ENCODE measurements at regions not wholly inside any gene's neighbourhood (a gene's known extent, or its start where the extent isn't known, plus 50 kb on each side); places are given as distances from the start of the nearest gene placed in this dataset.

- TF ChIP-seq, protein P1, sequence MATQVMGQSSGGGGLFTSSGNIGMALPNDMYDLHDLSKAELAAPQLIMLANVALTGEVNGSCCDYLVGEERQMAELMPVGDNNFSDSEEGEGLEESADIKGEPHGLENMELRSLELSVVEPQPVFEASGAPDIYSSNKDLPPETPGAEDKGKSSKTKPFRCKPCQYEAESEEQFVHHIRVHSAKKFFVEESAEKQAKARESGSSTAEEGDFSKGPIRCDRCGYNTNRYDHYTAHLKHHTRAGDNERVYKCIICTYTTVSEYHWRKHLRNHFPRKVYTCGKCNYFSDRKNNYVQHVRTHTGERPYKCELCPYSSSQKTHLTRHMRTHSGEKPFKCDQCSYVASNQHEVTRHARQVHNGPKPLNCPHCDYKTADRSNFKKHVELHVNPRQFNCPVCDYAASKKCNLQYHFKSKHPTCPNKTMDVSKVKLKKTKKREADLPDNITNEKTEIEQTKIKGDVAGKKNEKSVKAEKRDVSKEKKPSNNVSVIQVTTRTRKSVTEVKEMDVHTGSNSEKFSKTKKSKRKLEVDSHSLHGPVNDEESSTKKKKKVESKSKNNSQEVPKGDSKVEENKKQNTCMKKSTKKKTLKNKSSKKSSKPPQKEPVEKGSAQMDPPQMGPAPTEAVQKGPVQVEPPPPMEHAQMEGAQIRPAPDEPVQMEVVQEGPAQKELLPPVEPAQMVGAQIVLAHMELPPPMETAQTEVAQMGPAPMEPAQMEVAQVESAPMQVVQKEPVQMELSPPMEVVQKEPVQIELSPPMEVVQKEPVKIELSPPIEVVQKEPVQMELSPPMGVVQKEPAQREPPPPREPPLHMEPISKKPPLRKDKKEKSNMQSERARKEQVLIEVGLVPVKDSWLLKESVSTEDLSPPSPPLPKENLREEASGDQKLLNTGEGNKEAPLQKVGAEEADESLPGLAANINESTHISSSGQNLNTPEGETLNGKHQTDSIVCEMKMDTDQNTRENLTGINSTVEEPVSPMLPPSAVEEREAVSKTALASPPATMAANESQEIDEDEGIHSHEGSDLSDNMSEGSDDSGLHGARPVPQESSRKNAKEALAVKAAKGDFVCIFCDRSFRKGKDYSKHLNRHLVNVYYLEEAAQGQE (IDR thresholded peaks at IDR 0.05; ENCODE audit: insufficient read depth in 1 of 2, low read depth in 2 of 2, low read length in 1 of 2): no peak
- TF ChIP-seq, protein P2, sequence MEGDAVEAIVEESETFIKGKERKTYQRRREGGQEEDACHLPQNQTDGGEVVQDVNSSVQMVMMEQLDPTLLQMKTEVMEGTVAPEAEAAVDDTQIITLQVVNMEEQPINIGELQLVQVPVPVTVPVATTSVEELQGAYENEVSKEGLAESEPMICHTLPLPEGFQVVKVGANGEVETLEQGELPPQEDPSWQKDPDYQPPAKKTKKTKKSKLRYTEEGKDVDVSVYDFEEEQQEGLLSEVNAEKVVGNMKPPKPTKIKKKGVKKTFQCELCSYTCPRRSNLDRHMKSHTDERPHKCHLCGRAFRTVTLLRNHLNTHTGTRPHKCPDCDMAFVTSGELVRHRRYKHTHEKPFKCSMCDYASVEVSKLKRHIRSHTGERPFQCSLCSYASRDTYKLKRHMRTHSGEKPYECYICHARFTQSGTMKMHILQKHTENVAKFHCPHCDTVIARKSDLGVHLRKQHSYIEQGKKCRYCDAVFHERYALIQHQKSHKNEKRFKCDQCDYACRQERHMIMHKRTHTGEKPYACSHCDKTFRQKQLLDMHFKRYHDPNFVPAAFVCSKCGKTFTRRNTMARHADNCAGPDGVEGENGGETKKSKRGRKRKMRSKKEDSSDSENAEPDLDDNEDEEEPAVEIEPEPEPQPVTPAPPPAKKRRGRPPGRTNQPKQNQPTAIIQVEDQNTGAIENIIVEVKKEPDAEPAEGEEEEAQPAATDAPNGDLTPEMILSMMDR (IDR thresholded peaks at IDR 0.05): no peak
- TF ChIP-seq POLR2AphosphoS5 (IDR thresholded peaks at IDR 0.05; ENCODE audit: low read depth, low read length): no peak
Observed at GRCh38 chr4:128590773-128591172, 218.7 kb upstream of the JADE1 start.
